ENCODE measurements at regions not wholly inside any gene's neighbourhood (a gene's known extent, or its start where the extent isn't known, plus 50 kb on each side); places are given as distances from the start of the nearest gene placed in this dataset.

- CTCF ChIA-PET (ENCODE audit: low intra/inter-chr PET ratio): no interaction called here
- H2AFZ ChIP-seq (ENCODE audit: low read depth, low read length): peak overlapping the region; percentile 1; the same call in 1 of the 2 replicates
- POLR2A ChIA-PET: interaction anchor here (1.3 kb wide), 2 partner anchors 87 to 88 kb away, joined by 3 to 4 read pairs; partner anchors contain the start of gene KLF6
- intact Hi-C loops (cut with micrococcal nuclease) (no loop called here), in situ Hi-C loops (cut with MboI) (no loop called here)
- WGBS (ENCODE audit: insufficient coverage, low coverage, missing lambda C conversion rate): 38% methylated on average over 9 of the region's 12 CpGs
- H3K36me3 ChIP-seq (ENCODE audit: control insufficient read depth, insufficient read depth, low read length): no peaks in the 10 kb centered on the region
- TF ChIP-seq PBX2 (CRISPR knock-in tag; IDR thresholded peaks at IDR 0.05; ENCODE audit: low read depth) (peak; percentile 31; the same call in 1 of the 2 replicates), PBX2 (tag; conservative IDR thresholded peaks at IDR 0.05; ENCODE audit: low read depth) (peak; percentile 65), MEIS2 (IDR thresholded peaks at IDR 0.05; ENCODE audit: partially characterized antibody) (peak; percentile 82), KLF16 (IDR thresholded peaks at IDR 0.05) (no peak), ZNF395 (CRISPR knock-in tag; IDR thresholded peaks at IDR 0.05) (0 out of 2 replicates have a peak, but pooled peaks have one; percentile 57), ZNF217 (CRISPR knock-in tag; IDR thresholded peaks at IDR 0.05) (no peak), FOXP1 (CRISPR knock-in tag; IDR thresholded peaks at IDR 0.05) (no peak), HINFP (tag; conservative IDR thresholded peaks at IDR 0.05; ENCODE audit: low read depth) (no peak), ZFX (CRISPR knock-in tag; IDR thresholded peaks at IDR 0.05) (peak; percentile 21; the same call in 1 of the 2 replicates)
- TF ChIP-seq, protein P1, sequence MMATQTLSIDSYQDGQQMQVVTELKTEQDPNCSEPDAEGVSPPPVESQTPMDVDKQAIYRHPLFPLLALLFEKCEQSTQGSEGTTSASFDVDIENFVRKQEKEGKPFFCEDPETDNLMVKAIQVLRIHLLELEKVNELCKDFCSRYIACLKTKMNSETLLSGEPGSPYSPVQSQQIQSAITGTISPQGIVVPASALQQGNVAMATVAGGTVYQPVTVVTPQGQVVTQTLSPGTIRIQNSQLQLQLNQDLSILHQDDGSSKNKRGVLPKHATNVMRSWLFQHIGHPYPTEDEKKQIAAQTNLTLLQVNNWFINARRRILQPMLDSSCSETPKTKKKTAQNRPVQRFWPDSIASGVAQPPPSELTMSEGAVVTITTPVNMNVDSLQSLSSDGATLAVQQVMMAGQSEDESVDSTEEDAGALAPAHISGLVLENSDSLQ (IDR thresholded peaks at IDR 0.05): peak; percentile 82
- FAIRE-seq: no peak
- no peaks in the 10 kb centered on the region for H3K79me2 ChIP-seq (ENCODE audit: control insufficient read depth, insufficient read depth, low read length)
- ATAC-seq: peak; percentile 52
- no peaks in the 10 kb centered on the region for H4K20me1 ChIP-seq (replicated peaks; ENCODE audit: control insufficient read depth, insufficient read depth, low read length)
- no peak overlapping the region for H3K4me3 ChIP-seq
- peaks cover 4 to 6% of the 10 kb centered on the region in 2 experiments; a peak in 3 of 5 replicates for H3K4me1 ChIP-seq (replicated peaks in 1 of 2; ENCODE audit: control insufficient read depth in 2 of 2, insufficient read depth in 2 of 2, low read length in 2 of 2)
- H3K9me1 ChIP-seq (ENCODE audit: control insufficient read depth, insufficient read depth, low read length): no peaks in the 10 kb centered on the region
- no peak overlapping the region for H3K27ac ChIP-seq (ENCODE audit: extremely low read depth, low read depth, low read length)
- no peak for DNase-seq (ENCODE audit: extremely low read depth in 1 of 4, low spot score in 3 of 4)
- H3K9ac ChIP-seq (ENCODE audit: insufficient read depth in 1 of 2, low read depth in 2 of 2, low read length in 2 of 2): peak overlapping the region in 1 of 2 experiments; percentile 48; a peak in 1 of 4 replicates
- BruUV-seq (replicated peaks): no TSS peak
- H3K27me3 ChIP-seq (ENCODE audit: control insufficient read depth in 2 of 2, insufficient read depth in 2 of 2, low read length in 2 of 2): no peaks in the 10 kb centered on the region
- H3K9me3 ChIP-seq (replicated peaks; ENCODE audit: control insufficient read depth, insufficient read depth, low read depth, low read length): no peaks in the 10 kb centered on the region
- no peak overlapping the region for H3K4me2 ChIP-seq (ENCODE audit: insufficient read depth, low read length)
Measured at GRCh38 chr10:3872712-3873329, 87.8 kb upstream of the KLF6 start.

Data from K562 (cell line).